ENCODE measurements at regions not wholly inside any gene's neighbourhood (a gene's known extent, or its start where the extent isn't known, plus 50 kb on each side); places are given as distances from the start of the nearest gene placed in this dataset.
"Not testable (repeated sequence)": the region's sequence is repeated elsewhere in the genome, so short reads cannot be mapped to it uniquely, and the experiment has no call there.

GRCh38 chr6:160804639-160805038 is 102.6 kb downstream of the PLG start:
- Mint-ChIP-seq H3K4me1 (ENCODE audit: low read depth, unreplicated experiment) (no peaks in the 10 kb centered on the region), H3K4me3 (ENCODE audit: unreplicated experiment) (no peak overlapping the region), H3K27me3 (ENCODE audit: unreplicated experiment) (no peaks in the 10 kb centered on the region), H3K9me3 (ENCODE audit: unreplicated experiment) (peaks cover 1% of the 10 kb centered on the region), H3K36me3 (ENCODE audit: unreplicated experiment) (no peaks in the 10 kb centered on the region), H3K27ac (ENCODE audit: unreplicated experiment) (no peak overlapping the region)
- no peak for DNase-seq
- TF ChIP-seq, protein P1, sequence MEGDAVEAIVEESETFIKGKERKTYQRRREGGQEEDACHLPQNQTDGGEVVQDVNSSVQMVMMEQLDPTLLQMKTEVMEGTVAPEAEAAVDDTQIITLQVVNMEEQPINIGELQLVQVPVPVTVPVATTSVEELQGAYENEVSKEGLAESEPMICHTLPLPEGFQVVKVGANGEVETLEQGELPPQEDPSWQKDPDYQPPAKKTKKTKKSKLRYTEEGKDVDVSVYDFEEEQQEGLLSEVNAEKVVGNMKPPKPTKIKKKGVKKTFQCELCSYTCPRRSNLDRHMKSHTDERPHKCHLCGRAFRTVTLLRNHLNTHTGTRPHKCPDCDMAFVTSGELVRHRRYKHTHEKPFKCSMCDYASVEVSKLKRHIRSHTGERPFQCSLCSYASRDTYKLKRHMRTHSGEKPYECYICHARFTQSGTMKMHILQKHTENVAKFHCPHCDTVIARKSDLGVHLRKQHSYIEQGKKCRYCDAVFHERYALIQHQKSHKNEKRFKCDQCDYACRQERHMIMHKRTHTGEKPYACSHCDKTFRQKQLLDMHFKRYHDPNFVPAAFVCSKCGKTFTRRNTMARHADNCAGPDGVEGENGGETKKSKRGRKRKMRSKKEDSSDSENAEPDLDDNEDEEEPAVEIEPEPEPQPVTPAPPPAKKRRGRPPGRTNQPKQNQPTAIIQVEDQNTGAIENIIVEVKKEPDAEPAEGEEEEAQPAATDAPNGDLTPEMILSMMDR (IDR thresholded peaks at IDR 0.05; ENCODE audit: partially characterized antibody, unreplicated experiment): no peak

DNA sequence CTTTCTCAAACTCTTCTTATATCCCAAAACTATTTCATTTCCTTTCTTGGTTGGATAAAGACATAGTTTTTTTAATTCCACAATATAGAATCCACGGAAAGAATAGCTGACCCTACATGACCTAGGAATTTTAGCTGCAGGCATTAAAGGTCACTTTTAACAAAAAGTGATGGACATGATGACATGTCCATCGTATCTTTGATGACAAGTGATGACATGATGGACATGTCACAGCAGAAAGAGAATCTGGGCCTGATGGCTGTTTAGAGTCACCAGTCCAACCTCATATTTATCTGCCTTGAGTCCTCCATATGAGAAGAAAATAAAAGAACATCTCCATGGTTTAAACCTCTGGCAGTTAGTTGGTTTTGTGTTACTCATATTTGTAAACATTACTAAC is 106.2 kb downstream of the PLG start:
- Mint-ChIP-seq H3K4me1 (ENCODE audit: low read depth, unreplicated experiment) (no peaks in the 10 kb centered on the region), H3K27ac (ENCODE audit: unreplicated experiment) (no peak overlapping the region), H3K9me3 (ENCODE audit: unreplicated experiment) (peaks cover 1% of the 10 kb centered on the region), H3K4me3 (ENCODE audit: unreplicated experiment) (no peak overlapping the region), H3K36me3 (ENCODE audit: unreplicated experiment) (no peaks in the 10 kb centered on the region), H3K27me3 (ENCODE audit: unreplicated experiment) (no peaks in the 10 kb centered on the region)
- TF ChIP-seq, protein P1 (IDR thresholded peaks at IDR 0.05; ENCODE audit: partially characterized antibody, unreplicated experiment): no peak
- DNase-seq: no peak

GRCh38 chr6:160810238-160810637 is 108.2 kb downstream of the PLG start:
- Mint-ChIP-seq H3K36me3 (ENCODE audit: unreplicated experiment) (no peaks in the 10 kb centered on the region), H3K9me3 (ENCODE audit: unreplicated experiment) (peaks cover 1% of the 10 kb centered on the region), H3K27me3 (ENCODE audit: unreplicated experiment) (no peaks in the 10 kb centered on the region), H3K4me3 (ENCODE audit: unreplicated experiment) (no peak overlapping the region), H3K4me1 (ENCODE audit: low read depth, unreplicated experiment) (no peaks in the 10 kb centered on the region), H3K27ac (ENCODE audit: unreplicated experiment) (no peak overlapping the region)
- TF ChIP-seq, protein P1 (IDR thresholded peaks at IDR 0.05; ENCODE audit: partially characterized antibody, unreplicated experiment): no peak
- no peak for DNase-seq

- no peak for DNase-seq
- Mint-ChIP-seq H3K9me3 (ENCODE audit: unreplicated experiment) (no peaks in the 10 kb centered on the region), H3K27ac (ENCODE audit: unreplicated experiment) (no peak overlapping the region), H3K4me3 (ENCODE audit: unreplicated experiment) (no peak overlapping the region), H3K36me3 (ENCODE audit: unreplicated experiment) (no peaks in the 10 kb centered on the region), H3K4me1 (ENCODE audit: low read depth, unreplicated experiment) (no peaks in the 10 kb centered on the region), H3K27me3 (ENCODE audit: unreplicated experiment) (no peaks in the 10 kb centered on the region)
- TF ChIP-seq, protein P1 (IDR thresholded peaks at IDR 0.05; ENCODE audit: partially characterized antibody, unreplicated experiment): no peak
Measured at GRCh38 chr6:160812097-160812496, 110.1 kb downstream of the PLG start.

GRCh38 chr6:160818934-160819333 is 116.9 kb downstream of the PLG start:
- no peak overlapping the region for H3K27ac Mint-ChIP-seq (ENCODE audit: unreplicated experiment)
- no peaks in the 10 kb centered on the region for H3K27me3 Mint-ChIP-seq (ENCODE audit: unreplicated experiment)
- H3K4me1 Mint-ChIP-seq (ENCODE audit: low read depth, unreplicated experiment): no peaks in the 10 kb centered on the region
- H3K9me3 Mint-ChIP-seq (ENCODE audit: unreplicated experiment): peaks cover 2% of the 10 kb centered on the region
- TF ChIP-seq, protein P1 (IDR thresholded peaks at IDR 0.05; ENCODE audit: partially characterized antibody, unreplicated experiment): no peak
- no peak overlapping the region for H3K4me3 Mint-ChIP-seq (ENCODE audit: unreplicated experiment)
- peaks cover 10% of the 10 kb centered on the region for H3K36me3 Mint-ChIP-seq (ENCODE audit: unreplicated experiment)
- no peak for DNase-seq

DNA sequence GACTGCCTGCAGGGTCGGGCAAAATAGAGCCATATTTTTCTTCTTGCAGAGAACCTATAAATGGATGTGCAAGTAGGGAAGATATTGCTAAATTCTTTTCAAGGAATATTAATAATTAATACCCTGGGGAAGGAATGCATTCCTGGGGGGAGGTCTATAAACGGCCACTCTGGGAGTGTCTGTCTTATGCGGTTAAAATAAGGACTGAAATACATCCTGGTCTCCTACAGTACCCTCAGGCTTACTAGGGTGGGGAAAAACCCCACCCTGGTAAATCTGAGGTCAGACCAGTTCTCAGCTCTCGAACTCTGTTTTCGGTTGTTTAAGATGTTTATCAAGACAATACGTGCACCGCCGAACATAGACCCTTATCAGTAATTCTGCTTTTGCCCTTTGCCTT is 118.6 kb downstream of the PLG start:
- not testable (repeated sequence) for H3K4me1 Mint-ChIP-seq (ENCODE audit: low read depth, unreplicated experiment); H3K9me3 Mint-ChIP-seq (ENCODE audit: unreplicated experiment); H3K4me3 Mint-ChIP-seq (ENCODE audit: unreplicated experiment); H3K27ac Mint-ChIP-seq (ENCODE audit: unreplicated experiment); H3K27me3 Mint-ChIP-seq (ENCODE audit: unreplicated experiment); DNase-seq
- peaks cover 10% of the 10 kb centered on the region for H3K36me3 Mint-ChIP-seq (ENCODE audit: unreplicated experiment)

All from glutamatergic neuron (in vitro differentiated cells).